Hepatocyte (in vitro differentiated cells): ENCODE measurements at regions not wholly inside any gene's neighbourhood (a gene's known extent, or its start where the extent isn't known, plus 50 kb on each side); places are given as distances from the start of the nearest gene placed in this dataset.

Experiments used
- CTCF ChIP-seq: fragments of 200-600 bp; sonication (generic); IDR thresholded peaks from 2 replicates; pipeline ENCODE4 v1.5.1; 2016; ENCODE audit warnings: antibody characterized with exemption, mild to moderate bottlenecking; ENCODE audit not compliant: poor library complexity
- EZH2 ChIP-seq: fragments of 200-600 bp; sonication (generic); IDR thresholded peaks from 2 replicates; pipeline ENCODE4 v1.6.1; 2016; ENCODE audit warnings: antibody characterized with exemption, mild to moderate bottlenecking, borderline replicate concordance

- TF ChIP-seq CTCF (no peak), EZH2 (no peak)
Measured at GRCh38 chr12:58030566-58031279, 89.4 kb downstream of the ATP23 start.
